HFFc6 (cell line): ENCODE measurements at regions not wholly inside any gene's neighbourhood (a gene's known extent, or its start where the extent isn't known, plus 50 kb on each side); places are given as distances from the start of the nearest gene placed in this dataset.

Experiments
- DNase-seq: peaks from one replicate; pipeline ENCODE4 v3.0.0-alpha.2; 2018
- H3K27ac Mint-ChIP-seq: 2 replicates; pipeline ENCODE4 v1.8.0; 2020; ENCODE audit warnings: mild to moderate bottlenecking, mixed read lengths
- H3K27me3 Mint-ChIP-seq: 2 replicates; pipeline ENCODE4 v1.8.0; 2021; ENCODE audit warnings: mild to moderate bottlenecking, moderate library complexity, mixed read lengths; ENCODE audit not compliant: insufficient read depth
- H3K36me3 Mint-ChIP-seq: 2 replicates; pipeline ENCODE4 v1.8.0; 2021; ENCODE audit warnings: low read depth, mixed read lengths
- H3K4me1 Mint-ChIP-seq: 2 replicates; pipeline ENCODE4 v1.8.0; 2020; ENCODE audit warnings: low read depth, mixed read lengths
- H3K4me3 Mint-ChIP-seq: 2 replicates; pipeline ENCODE4 v1.8.0; 2020; ENCODE audit warnings: mild to moderate bottlenecking, moderate library complexity, mixed read lengths
- H3K9me3 Mint-ChIP-seq: 2 replicates; pipeline ENCODE4 v1.8.0; 2020; ENCODE audit warnings: mild to moderate bottlenecking, mixed read lengths
- CTCF ChIP-seq: fragments of 200-600 bp; sonication (generic); IDR thresholded peaks from 2 replicates; pipeline ENCODE4 v1.5.0; 2021; ENCODE audit warnings: antibody characterized with exemption, mild to moderate bottlenecking

GRCh38 chr2:136423516-136423996, 305.6 kb upstream of the CXCR4 start:
- Mint-ChIP-seq H3K9me3 (no peaks in the 10 kb centered on the region), H3K4me1 (peaks cover 7% of the 10 kb centered on the region; the same call in 1 of the 2 replicates), H3K27me3 (peaks cover 10% of the 10 kb centered on the region), H3K4me3 (peak overlapping the region; percentile 78), H3K36me3 (no peaks in the 10 kb centered on the region), H3K27ac (no peak overlapping the region)
- DNase-seq, result peak; percentile 32
- TF ChIP-seq CTCF, result peak; percentile 94

- no peak overlapping the region for H3K4me3 Mint-ChIP-seq
- peaks cover 10% of the 10 kb centered on the region for H3K27me3 Mint-ChIP-seq
- DNase-seq, result no peak
- H3K4me1 Mint-ChIP-seq, result peaks cover 7% of the 10 kb centered on the region; the same call in 1 of the 2 replicates
- H3K27ac Mint-ChIP-seq, result no peak overlapping the region
- H3K9me3 Mint-ChIP-seq, result no peaks in the 10 kb centered on the region
- TF ChIP-seq CTCF, result no peak
- H3K36me3 Mint-ChIP-seq, result no peaks in the 10 kb centered on the region
Observed at GRCh38 chr2:136422512-136422911, 304.6 kb upstream of the CXCR4 start.

- no peak overlapping the region for H3K27ac Mint-ChIP-seq
- no peak overlapping the region for H3K4me3 Mint-ChIP-seq
- no peaks in the 10 kb centered on the region for H3K36me3 Mint-ChIP-seq
- peaks cover 7% of the 10 kb centered on the region for H3K27me3 Mint-ChIP-seq
- peaks cover 7% of the 10 kb centered on the region; the same call in 1 of the 2 replicates for H3K4me1 Mint-ChIP-seq
- TF ChIP-seq CTCF, result no peak
- no peaks in the 10 kb centered on the region for H3K9me3 Mint-ChIP-seq
- no peak for DNase-seq
Observed at GRCh38 chr2:136420346-136420745, 302.4 kb upstream of the CXCR4 start.

GRCh38 chr2:136411946-136412345, 294.0 kb upstream of the CXCR4 start:
- no peak for TF ChIP-seq CTCF
- Mint-ChIP-seq H3K9me3 (no peaks in the 10 kb centered on the region), H3K27ac (no peak overlapping the region), H3K4me3 (no peak overlapping the region), H3K27me3 (no peaks in the 10 kb centered on the region; the same call in 1 of the 2 replicates), H3K4me1 (no peaks in the 10 kb centered on the region), H3K36me3 (no peaks in the 10 kb centered on the region)
- DNase-seq, result no peak

- no peaks in the 10 kb centered on the region; the same call in 1 of the 2 replicates for H3K27me3 Mint-ChIP-seq
Observed at GRCh38 chr2:136410673-136411072, 292.7 kb upstream of the CXCR4 start.

More at GRCh38 chr2:136410673-136411072, 292.7 kb upstream of the CXCR4 start:
- Mint-ChIP-seq H3K4me3 (no peak overlapping the region), H3K36me3 (no peaks in the 10 kb centered on the region), H3K27ac (no peak overlapping the region), H3K9me3 (no peaks in the 10 kb centered on the region), H3K4me1 (no peaks in the 10 kb centered on the region)
- no peak for DNase-seq
- no peak for TF ChIP-seq CTCF
